ENCODE measurements at regions not wholly inside any gene's neighbourhood (a gene's known extent, or its start where the extent isn't known, plus 50 kb on each side); places are given as distances from the start of the nearest gene placed in this dataset.

DNA sequence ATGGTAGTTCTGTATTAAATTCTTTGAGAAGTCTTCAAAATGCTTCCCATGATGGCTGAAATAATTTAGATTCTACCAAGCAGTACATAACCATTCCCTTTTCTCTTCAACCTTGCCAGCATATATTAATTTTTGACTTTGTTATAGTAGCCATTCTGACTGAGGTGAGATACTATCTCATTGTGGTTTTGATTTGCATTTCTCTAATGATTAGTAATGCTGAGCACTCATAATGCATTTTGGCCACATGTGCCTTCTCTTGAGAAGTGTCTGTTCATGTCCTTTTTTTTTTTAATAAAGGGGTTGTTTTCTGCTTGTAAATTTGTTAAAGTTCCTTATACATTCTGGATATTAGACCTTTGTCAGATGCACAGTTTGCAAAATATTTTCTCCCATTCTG is 173.9 kb downstream of the CALCRL start:
- ATAC-seq = no peak

DNA sequence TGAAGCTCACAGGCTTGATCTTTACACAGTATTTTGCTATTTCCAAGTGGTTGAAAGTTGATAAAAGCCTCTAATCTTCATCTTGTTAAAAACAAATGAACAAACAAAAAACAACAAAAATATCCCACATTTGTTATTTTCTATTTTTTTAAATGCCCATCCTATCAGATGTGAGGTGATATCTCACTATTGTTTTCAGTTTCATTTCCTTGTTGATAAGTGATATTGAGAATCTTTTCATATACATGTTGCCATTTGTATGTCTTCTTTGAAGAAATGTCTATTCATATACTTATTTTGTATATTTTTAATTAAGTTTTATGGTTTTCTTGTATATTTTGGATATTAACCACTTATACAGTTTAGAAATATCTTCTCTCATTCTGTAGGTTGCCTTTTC is 175.8 kb downstream of the CALCRL start:
- no peak for ATAC-seq

DNA sequence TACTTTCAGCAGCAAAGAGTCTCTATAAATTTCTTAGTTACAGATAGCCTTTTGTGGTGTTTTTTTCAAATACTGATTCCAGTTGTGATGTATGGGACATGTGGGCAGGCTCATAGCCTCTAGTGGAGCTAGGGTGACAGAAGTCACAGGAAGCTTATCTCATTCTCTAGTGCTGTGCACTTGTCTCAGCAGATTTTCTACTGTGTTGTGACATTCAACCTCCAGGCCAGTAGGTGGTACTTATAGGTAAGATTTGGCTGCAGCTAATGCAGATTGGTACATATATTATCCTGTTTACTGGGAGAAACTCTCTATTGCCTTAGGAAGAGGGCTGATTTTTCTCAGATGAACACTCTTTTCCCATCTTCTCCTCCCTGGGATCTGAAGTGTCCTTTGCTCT is 176.2 kb downstream of the CALCRL start:
- ATAC-seq = no peak

DNA sequence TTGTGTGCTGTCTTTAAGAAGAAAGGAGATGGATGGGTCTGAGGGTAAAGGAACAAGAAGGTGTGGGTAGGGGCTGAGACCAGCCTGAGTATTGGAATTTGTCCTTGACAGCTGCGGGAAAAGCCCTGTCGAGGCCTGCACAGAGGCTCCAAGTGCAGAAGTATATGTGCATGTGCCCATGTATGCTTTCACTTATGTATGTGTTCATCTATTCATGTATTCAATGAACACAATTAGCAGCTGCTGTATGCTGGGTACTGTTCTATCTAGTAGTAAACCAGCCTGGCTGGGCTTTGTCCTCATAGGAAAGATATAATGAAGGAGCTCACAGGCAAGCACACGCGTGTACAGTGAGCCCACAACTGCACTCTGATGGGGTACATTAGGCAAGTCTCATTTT is 181.4 kb downstream of the CALCRL start:
- no peak for ATAC-seq

GRCh38 chr2:187266147-187266546 is 181.9 kb downstream of the CALCRL start:
- no peak for ATAC-seq

DNA sequence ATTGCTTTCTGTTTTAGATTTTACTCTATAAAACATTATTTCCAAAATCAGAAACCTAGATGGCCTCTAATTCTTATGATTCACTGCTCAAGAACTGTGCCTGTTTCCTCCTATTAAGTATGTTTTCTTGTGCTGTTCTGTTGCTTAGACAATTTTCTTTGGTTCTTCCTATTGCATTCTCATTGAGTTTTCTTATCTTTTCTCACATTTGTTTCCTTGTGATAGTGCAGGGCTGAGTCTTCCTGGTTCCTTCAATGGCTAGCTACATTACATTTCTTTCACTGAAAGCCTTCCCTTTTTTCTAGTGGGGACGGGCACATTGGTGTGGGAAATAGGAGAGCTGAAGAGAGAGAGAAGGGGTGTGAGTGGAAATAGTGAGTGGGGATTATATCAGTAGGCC is 183.4 kb downstream of the CALCRL start:
- ATAC-seq = no peak

GRCh38 chr2:187263675-187264560 is 184.1 kb downstream of the CALCRL start:
- ATAC-seq = no peak

- no peak for ATAC-seq
Observed at GRCh38 chr2:187261705-187262104, 186.3 kb downstream of the CALCRL start.

DNA sequence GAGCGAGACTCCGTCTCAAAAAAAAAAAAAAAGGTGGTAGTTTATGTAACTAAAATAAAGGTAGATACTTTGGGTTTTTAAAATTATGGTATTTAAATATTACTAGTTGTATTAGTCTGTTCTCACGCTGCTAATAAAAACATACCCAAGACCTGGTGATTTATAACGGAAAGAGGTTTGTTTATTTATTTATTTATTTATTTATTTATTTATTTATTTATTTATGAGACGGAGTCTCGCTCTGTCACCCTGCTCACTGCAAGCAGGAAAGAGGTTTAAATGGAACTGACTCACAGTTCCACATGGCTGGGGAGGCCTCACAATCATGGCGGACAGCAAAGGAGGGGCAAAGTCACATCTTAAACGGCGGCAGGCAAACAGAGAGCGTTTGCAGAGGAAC is 196.0 kb downstream of the CALCRL start:
- ATAC-seq = no peak

DNA sequence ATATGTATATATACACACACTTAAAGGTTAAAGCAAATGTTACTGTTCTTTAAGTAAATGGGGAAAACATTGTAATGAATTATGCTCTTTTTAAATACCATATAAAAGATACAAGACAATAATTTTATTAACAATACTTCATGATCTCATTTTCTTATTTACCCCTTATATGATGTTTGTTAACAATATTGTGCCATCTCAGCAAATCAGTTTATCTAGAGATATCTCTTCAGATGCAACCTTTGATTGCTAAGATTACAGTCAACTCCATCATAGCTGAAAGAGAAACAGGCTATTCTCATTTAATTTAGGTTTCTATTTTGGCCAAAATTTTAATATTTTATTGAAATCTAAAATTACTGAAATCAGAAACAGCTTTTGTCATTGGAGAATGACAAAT is 197.9 kb downstream of the CALCRL start:
- no peak for ATAC-seq

DNA sequence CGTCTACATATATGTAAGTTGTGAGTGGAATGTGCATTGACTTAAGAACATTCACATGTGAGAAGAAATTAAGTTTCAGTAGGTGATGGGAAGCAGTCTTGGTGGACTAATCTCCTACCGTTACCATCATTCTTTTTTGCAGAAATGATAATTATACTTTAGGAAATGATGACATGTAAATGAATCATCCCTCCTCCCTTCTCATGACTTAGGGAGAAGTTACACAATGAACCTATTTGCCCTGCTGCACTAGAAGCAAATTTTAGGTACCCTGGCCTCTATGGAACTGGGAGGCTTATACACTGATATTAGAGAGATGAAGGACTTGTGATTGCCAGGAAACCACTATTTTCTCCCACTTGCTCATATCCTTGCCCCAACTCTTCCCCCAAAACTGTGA is 214.2 kb downstream of the CALCRL start:
- no peak for ATAC-seq

GRCh38 chr2:187232749-187233148 is 215.3 kb downstream of the CALCRL start:
- no peak for ATAC-seq

GRCh38 chr2:187230088-187230487 is 218.0 kb downstream of the CALCRL start:
- ATAC-seq = no peak

- no peak for ATAC-seq
Observed at GRCh38 chr2:187228986-187229385, 219.1 kb downstream of the CALCRL start.

GRCh38 chr2:187224989-187225388 is 223.1 kb downstream of the CALCRL start:
- ATAC-seq = no peak

- no peak for ATAC-seq
Observed at GRCh38 chr2:187220071-187220470, 228.0 kb downstream of the CALCRL start.

GRCh38 chr2:187215532-187216240 is 232.4 kb downstream of the CALCRL start:
- ATAC-seq = no peak

GRCh38 chr2:187214306-187214705 is 233.7 kb downstream of the CALCRL start:
- ATAC-seq = no peak

GRCh38 chr2:187213798-187214197 is 234.3 kb downstream of the CALCRL start:
- ATAC-seq = no peak

- ATAC-seq = no peak
Observed at GRCh38 chr2:187210726-187211125, 237.3 kb downstream of the CALCRL start.

DNA sequence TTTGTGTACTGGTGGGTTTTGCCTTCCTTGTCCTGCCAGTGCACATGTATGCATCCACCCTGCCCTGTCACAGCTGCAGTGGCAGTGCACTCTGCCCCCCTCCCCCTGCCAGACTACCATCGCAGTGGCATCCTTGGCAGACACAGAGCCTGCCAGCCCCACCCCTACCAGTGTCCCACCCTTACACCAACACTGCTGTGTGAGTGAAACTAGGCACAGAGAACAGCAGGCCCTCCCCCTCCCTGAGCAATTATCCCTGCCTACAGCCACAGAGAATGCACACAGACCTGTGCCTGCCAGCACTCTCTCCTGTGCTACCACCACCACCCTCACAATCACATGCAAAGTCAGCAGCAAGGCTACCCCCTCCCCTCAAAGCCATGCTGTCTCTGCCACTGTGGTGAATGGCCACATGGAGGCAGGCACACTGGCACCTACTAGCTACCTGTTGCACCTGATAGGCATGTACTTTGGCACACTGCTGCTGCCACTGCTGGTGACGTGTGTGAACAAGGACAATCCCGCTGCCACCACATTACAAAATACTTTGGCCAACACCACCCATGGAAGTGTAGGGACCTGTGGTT is 239.8 kb downstream of the CALCRL start:
- no peak for ATAC-seq

GRCh38 chr2:187207126-187207525 is 240.9 kb downstream of the CALCRL start:
- no peak for ATAC-seq

DNA sequence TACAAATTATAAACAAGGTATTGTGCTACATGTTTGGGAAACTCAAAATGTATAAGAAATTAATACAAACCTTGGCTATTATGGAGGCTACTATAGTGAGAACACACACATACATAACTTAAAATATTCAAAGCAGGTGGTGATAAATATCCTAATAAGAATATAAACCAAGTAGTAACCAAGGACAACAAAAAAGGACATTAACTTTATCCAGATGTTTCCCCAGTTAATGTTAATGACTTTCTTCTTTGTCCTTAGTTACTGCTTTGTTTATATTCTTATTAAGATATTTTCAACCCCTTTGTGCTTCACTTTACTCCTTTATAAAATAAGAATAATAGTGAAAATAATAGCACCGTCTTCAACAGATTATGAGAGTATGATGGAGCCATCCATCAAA is 241.6 kb downstream of the CALCRL start:
- no peak for ATAC-seq

DNA sequence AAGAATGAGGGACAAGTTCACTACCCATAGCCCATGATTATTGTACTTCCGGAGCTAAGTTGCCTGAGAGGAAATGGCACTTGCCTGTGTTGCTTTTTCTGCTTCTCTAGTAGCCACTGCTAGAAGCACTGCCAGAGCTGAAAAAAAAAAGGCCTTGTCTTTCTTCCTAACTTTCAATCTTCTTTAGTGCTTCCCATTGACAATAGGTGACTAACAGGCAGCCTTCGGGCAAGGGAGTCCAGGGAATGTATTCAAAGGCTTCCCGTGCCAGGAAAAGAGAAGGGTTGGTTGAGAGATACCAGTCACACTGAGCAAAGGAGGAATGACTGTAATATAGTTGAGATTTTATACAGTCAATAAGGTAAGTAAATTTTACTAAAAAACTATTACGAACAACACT is 242.0 kb downstream of the CALCRL start:
- ATAC-seq = no peak

All from activated CD4-positive, CD25-positive, alpha-beta regulatory T cell treated with anti-CD3 and anti-CD28 coated beads, Interleukin-2, amount 50 U/mL, for 24 hours (primary cell).